Right lobe of liver (tissue), 4 donors: ENCODE measurements at regions not wholly inside any gene's neighbourhood (a gene's known extent, or its start where the extent isn't known, plus 50 kb on each side); places are given as distances from the start of the nearest gene placed in this dataset.

Experiments
- POLR2A ChIP-seq: fragments of 450-650 bp; IDR thresholded peaks from one replicate; pipeline ENCODE4 v1.6.1; 2017; ENCODE audit warnings: antibody characterized with exemption, mild to moderate bottlenecking
- TF ChIP-seq, protein P1 (sequence below), 4 donors: fragments of 200-600 bp in 3 of 4; fragments of 450-650 bp in 1 of 4; IDR thresholded peaks; one replicate each; pipeline versions ENCODE4 v1.5.1 to v1.8.0; 2016 to 2022; ENCODE audit warnings: antibody characterized with exemption in 4 of 4, mild to moderate bottlenecking in 2 of 4
- donor health status: DM: no; HTN: no; CAD: no.
- donor health status: DM: no; HTN: no; CAD: no.
- donor health status: DM: no; HTN: yes; CAD: no.

DNA sequence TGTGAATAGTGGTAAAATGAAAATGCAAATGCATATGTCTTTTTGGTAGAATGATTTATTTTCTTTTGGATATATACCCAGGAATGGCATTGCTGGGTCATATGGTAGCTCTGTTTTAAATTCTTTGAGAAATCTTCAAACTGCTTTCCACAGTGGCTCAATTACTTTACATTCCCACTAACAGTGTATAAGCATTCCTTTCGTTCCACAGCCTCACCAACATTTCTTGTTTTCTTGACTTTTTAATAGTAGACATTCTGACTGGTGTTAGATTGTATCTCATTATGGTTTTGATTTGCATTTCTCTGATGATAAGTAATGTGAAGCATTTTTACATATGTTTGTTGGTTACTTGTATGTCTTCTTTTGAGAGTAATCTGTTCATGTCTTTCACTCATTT, 144.0 kb downstream of the SIM1 start:
- TF ChIP-seq, protein P1, sequence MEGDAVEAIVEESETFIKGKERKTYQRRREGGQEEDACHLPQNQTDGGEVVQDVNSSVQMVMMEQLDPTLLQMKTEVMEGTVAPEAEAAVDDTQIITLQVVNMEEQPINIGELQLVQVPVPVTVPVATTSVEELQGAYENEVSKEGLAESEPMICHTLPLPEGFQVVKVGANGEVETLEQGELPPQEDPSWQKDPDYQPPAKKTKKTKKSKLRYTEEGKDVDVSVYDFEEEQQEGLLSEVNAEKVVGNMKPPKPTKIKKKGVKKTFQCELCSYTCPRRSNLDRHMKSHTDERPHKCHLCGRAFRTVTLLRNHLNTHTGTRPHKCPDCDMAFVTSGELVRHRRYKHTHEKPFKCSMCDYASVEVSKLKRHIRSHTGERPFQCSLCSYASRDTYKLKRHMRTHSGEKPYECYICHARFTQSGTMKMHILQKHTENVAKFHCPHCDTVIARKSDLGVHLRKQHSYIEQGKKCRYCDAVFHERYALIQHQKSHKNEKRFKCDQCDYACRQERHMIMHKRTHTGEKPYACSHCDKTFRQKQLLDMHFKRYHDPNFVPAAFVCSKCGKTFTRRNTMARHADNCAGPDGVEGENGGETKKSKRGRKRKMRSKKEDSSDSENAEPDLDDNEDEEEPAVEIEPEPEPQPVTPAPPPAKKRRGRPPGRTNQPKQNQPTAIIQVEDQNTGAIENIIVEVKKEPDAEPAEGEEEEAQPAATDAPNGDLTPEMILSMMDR (IDR thresholded peaks at IDR 0.05): no peak
- TF ChIP-seq POLR2A: no peak
